ENCODE measurements at regions not wholly inside any gene's neighbourhood (a gene's known extent, or its start where the extent isn't known, plus 50 kb on each side); places are given as distances from the start of the nearest gene placed in this dataset.

DNA sequence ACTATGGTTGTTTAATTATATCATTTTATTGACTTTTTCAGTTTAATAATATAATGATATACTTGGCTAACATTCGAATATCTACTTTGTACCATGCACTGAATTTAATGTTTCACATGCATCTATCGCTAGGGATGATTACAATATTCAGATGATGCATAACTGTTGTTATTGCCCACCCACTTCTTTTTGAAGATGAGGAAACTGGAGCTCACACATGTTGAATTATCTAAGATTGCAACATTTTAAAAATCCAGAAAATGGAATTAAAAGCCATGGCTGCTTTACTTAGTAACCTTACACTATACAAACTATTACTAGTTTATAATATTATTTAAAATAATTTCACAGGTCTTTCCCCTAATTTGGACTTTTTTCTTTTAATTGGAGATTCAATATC lies 171.7 kb downstream of the TLR4 start:
- TF ChIP-seq, protein P1, sequence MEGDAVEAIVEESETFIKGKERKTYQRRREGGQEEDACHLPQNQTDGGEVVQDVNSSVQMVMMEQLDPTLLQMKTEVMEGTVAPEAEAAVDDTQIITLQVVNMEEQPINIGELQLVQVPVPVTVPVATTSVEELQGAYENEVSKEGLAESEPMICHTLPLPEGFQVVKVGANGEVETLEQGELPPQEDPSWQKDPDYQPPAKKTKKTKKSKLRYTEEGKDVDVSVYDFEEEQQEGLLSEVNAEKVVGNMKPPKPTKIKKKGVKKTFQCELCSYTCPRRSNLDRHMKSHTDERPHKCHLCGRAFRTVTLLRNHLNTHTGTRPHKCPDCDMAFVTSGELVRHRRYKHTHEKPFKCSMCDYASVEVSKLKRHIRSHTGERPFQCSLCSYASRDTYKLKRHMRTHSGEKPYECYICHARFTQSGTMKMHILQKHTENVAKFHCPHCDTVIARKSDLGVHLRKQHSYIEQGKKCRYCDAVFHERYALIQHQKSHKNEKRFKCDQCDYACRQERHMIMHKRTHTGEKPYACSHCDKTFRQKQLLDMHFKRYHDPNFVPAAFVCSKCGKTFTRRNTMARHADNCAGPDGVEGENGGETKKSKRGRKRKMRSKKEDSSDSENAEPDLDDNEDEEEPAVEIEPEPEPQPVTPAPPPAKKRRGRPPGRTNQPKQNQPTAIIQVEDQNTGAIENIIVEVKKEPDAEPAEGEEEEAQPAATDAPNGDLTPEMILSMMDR (conservative IDR thresholded peaks at IDR 0.05 in 1 of 2, IDR thresholded peaks at IDR 0.05 in 1 of 2; ENCODE audit: low read depth in 1 of 2, low read length in 2 of 2), result no peak
- TF ChIP-seq EZH2 (IDR thresholded peaks at IDR 0.05; ENCODE audit: low read length, missing control alignments), result no peak
